ENCODE measurements at regions not wholly inside any gene's neighbourhood (a gene's known extent, or its start where the extent isn't known, plus 50 kb on each side); places are given as distances from the start of the nearest gene placed in this dataset.

DNA sequence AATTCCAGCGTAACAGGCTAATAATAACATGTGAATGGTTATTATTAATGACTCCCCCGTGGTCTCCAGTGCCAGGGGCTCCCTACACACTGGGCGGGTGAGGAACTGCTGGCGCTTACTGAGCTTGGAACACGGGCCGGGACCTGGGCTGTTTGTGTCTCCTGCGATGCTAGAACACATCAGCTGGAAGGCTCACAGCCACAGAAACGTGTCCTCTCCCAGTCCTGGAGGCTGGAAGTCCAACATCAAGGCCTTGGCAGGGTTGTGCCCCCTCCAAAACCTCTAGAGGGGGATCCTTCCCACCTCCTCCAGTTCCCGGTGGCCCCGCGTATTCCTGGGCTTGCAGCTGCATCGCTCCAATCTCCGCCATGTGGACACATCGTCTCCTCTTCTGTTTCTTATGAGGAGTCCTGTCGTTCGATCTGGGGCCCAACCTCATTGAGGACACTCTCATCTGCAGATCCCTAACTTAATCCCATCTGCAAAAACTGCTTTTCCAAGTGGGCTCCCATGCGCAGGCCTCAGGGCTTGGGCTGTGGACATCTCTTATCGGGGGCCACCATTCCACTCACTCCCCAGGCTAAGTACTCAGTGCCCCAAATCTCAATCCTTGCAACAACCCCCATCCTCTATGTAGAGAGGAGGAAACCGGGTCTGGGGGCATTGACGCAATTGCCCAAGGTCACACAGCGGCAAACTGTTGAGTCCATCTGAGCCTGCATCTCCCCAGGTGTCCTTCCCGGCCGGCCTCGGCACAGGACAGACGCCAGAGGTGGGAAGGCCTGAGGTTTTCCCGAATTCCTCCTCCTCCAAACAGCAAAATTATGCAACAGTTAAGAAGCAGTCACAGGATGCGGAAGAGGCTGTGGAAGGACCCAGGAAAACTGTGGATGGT, 193.9 kb downstream of the IRF8 start:
- Histone ChIP-seq H3K9me3 (replicated peaks; ENCODE audit: control insufficient read depth, insufficient read depth, low read length) (no peaks in the 10 kb centered on the region; the same call in 2 of the 3 replicates), H3K4me1 (ENCODE audit: control insufficient read depth, insufficient read depth, low read length) (peaks cover 9% of the 10 kb centered on the region; the same call in 1 of the 2 replicates), H2AFZ (ENCODE audit: control insufficient read depth, low read depth, low read length) (no peak overlapping the region), H3K36me3 (ENCODE audit: control insufficient read depth in 2 of 2, insufficient read depth in 2 of 2, low read length in 1 of 2) (no peaks in the 10 kb centered on the region), H3K4me3 (no peak overlapping the region), H3K4me2 (ENCODE audit: control insufficient read depth, insufficient read depth) (no peak overlapping the region), H3K27me3 (replicated peaks in 1 of 2; ENCODE audit: control insufficient read depth in 2 of 2, insufficient read depth in 2 of 2, low read length in 1 of 2) (no peaks in the 10 kb centered on the region; a peak in 1 of 4 replicates), H3K9ac (ENCODE audit: control insufficient read depth, insufficient read depth, low read length) (no peak overlapping the region), H4K20me1 (ENCODE audit: control insufficient read depth, insufficient read depth) (no peaks in the 10 kb centered on the region), H3K27ac (ENCODE audit: control insufficient read depth, insufficient read depth) (no peak overlapping the region), H3K79me2 (ENCODE audit: control insufficient read depth, insufficient read depth, low read length) (no peaks in the 10 kb centered on the region)
- ChIA-PET POLR2A (no interaction called here), CTCF (no interaction called here), RAD21 (ENCODE audit: unreplicated experiment) (no interaction called here), SMC1A (ENCODE audit: uncharacterized antibody, unreplicated experiment) (interaction anchor here (0.6 kb wide), 1 partner anchor 247 kb away, joined by 3 read pairs; no protein-coding TSS in a partner anchor)
- in situ Hi-C loops (cut with MboI) (no loop called here), intact Hi-C loops (cut with micrococcal nuclease; ENCODE audit: unreplicated experiment) (no loop called here)
- 69% methylated on average over 27 of the region's 27 CpGs for WGBS (ENCODE audit: insufficient coverage, insufficient replicate concordance, low lambda C conversion rate, missing lambda C conversion rate)
- no peak for DNase-seq (ENCODE audit: low read depth, low spot score)
- no TSS peak for BruUV-seq (replicated peaks)
- ATAC-seq, result no peak
- FAIRE-seq, result no peak
- TF ChIP-seq KAT2A (conservative IDR thresholded peaks at IDR 0.05; ENCODE audit: control insufficient read depth, low read depth, low read length) (no peak), SUZ12 (IDR thresholded peaks at IDR 0.05; ENCODE audit: unreplicated experiment) (no peak), RBBP5 (conservative IDR thresholded peaks at IDR 0.05) (no peak), IKZF2 (IDR thresholded peaks at IDR 0.05) (no peak), NBN (IDR thresholded peaks at IDR 0.05) (no peak), KLF5 (IDR thresholded peaks at IDR 0.05; ENCODE audit: partially characterized antibody) (no peak), FOXM1 (IDR thresholded peaks at IDR 0.05; ENCODE audit: low read depth, low read length) (no peak)
- TF ChIP-seq, protein P1, sequence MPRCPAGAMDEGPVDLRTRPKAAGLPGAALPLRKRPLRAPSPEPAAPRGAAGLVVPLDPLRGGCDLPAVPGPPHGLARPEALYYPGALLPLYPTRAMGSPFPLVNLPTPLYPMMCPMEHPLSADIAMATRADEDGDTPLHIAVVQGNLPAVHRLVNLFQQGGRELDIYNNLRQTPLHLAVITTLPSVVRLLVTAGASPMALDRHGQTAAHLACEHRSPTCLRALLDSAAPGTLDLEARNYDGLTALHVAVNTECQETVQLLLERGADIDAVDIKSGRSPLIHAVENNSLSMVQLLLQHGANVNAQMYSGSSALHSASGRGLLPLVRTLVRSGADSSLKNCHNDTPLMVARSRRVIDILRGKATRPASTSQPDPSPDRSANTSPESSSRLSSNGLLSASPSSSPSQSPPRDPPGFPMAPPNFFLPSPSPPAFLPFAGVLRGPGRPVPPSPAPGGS (IDR thresholded peaks at IDR 0.05; ENCODE audit: borderline replicate concordance, insufficient read depth, low read depth, low read length, poor library complexity, severe bottlenecking), result no peak
- TF ChIP-seq, protein P2, sequence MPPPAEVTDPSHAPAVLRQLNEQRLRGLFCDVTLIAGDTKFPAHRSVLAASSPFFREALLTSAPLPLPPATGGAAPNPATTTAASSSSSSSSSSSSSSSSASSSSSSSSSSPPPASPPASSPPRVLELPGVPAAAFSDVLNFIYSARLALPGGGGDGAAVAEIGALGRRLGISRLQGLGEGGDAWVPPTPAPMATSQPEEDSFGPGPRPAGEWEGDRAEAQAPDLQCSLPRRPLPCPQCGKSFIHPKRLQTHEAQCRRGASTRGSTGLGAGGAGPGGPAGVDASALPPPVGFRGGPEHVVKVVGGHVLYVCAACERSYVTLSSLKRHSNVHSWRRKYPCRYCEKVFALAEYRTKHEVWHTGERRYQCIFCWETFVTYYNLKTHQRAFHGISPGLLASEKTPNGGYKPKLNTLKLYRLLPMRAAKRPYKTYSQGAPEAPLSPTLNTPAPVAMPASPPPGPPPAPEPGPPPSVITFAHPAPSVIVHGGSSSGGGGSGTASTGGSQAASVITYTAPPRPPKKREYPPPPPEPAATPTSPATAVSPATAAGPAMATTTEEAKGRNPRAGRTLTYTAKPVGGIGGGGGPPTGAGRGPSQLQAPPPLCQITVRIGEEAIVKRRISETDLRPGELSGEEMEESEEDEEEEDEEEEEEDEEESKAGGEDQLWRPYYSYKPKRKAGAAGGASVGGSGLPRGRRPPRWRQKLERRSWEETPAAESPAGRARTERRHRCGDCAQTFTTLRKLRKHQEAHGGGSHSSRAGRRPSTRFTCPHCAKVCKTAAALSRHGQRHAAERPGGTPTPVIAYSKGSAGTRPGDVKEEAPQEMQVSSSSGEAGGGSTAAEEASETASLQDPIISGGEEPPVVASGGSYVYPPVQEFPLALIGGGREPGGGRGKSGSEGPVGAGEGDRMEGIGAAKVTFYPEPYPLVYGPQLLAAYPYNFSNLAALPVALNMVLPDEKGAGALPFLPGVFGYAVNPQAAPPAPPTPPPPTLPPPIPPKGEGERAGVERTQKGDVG (CRISPR knock-in tag; IDR thresholded peaks at IDR 0.05), result no peak
- TF ChIP-seq, protein P3, sequence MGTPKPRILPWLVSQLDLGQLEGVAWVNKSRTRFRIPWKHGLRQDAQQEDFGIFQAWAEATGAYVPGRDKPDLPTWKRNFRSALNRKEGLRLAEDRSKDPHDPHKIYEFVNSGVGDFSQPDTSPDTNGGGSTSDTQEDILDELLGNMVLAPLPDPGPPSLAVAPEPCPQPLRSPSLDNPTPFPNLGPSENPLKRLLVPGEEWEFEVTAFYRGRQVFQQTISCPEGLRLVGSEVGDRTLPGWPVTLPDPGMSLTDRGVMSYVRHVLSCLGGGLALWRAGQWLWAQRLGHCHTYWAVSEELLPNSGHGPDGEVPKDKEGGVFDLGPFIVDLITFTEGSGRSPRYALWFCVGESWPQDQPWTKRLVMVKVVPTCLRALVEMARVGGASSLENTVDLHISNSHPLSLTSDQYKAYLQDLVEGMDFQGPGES (IDR thresholded peaks at IDR 0.05), result no peak

Data from GM12878 (cell line).